ENCODE measurements at regions not wholly inside any gene's neighbourhood (a gene's known extent, or its start where the extent isn't known, plus 50 kb on each side); places are given as distances from the start of the nearest gene placed in this dataset.

DNA sequence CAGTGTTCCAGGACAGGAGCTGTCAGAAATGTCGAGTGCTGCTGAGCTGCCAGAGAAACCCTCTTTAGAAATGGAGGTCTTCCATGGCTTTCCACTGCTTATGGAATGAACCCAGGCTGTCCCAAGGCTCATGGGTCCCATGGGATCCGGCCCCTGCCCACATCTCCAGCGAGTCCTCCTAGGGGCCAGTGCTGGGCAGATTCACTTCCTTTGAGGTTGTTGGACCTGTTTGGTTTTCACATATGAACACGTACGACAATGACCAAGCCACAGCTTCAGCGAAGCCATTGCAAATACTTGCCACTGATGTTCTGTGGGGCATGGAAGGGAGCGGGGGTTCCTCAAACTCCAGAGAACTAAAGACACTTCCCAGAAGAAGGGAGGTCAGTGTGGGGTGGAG is 483.3 kb downstream of the TBC1D22A start:
- Histone ChIP-seq H3K4me3 (no peak overlapping the region), H3K9ac (ENCODE audit: insufficient read length) (no peak overlapping the region), H3K27ac (no peak overlapping the region), H3K9me3 (ENCODE audit: low read depth, low read length) (no peaks in the 10 kb centered on the region), H3K36me3 (ENCODE audit: insufficient read depth, low read length) (no peaks in the 10 kb centered on the region)
- TF ChIP-seq FOXP2 (optimal IDR thresholded peaks at IDR 0.05; ENCODE audit: control extremely low read depth, extremely low read length, insufficient read depth), result no peak
- no peak for TF ChIP-seq POLR2AphosphoS5 (IDR thresholded peaks at IDR 0.05; ENCODE audit: borderline replicate concordance, low read depth, low read length)
- no peak for TF ChIP-seq EZH2 (IDR thresholded peaks at IDR 0.05)
- DNase-seq (ENCODE audit: low read depth, low spot score), result no peak

DNA sequence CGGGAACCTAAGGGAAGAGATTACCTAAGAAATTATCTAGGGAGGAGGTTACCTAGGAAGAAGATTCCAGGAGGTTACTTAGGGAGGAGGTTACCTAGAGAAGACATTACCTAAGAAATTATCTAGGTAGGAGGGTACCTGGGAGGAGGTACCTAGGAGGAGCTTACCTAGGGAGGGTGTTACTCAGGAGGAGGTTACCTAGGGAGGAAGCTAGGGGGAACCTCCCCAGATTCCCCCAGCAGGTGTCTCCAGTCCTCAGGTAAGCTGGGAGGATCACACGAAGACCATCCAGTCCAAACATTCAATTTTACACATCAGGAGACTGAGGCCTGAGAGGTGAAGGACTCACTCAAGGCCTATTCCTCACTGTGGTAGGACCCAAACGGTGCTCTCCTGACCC is 482.8 kb downstream of the TBC1D22A start:
- Histone ChIP-seq H3K36me3 (ENCODE audit: insufficient read depth, low read length) (no peaks in the 10 kb centered on the region), H3K9me3 (ENCODE audit: low read depth, low read length) (no peaks in the 10 kb centered on the region), H3K27ac (no peak overlapping the region), H3K9ac (ENCODE audit: insufficient read length) (no peak overlapping the region), H3K4me3 (no peak overlapping the region)
- DNase-seq (ENCODE audit: low read depth, low spot score), result no peak
- TF ChIP-seq FOXP2 (optimal IDR thresholded peaks at IDR 0.05; ENCODE audit: control extremely low read depth, extremely low read length, insufficient read depth) (no peak), POLR2AphosphoS5 (IDR thresholded peaks at IDR 0.05; ENCODE audit: borderline replicate concordance, low read depth, low read length) (no peak), EZH2 (IDR thresholded peaks at IDR 0.05) (no peak)

DNA sequence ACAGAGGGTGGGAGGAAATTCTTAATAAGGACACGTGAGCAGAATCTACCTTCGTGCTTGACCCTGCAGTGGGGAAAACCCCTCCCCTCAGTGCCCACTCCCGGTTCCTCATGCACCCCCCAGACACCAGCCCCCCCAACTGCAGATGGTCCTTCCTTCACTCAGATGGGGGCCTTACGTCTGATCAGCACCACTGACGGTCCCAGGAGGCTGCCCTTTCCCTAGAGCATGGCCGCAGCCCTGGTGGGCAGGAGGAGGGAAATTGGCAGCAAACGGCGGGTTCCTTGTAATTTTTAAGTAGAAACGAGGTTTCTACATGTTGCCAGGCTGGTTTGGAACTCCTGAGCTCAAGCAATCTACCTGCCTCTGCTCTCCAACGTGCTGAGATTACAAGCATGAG is 477.7 kb downstream of the TBC1D22A start:
- H3K9me3 ChIP-seq (ENCODE audit: low read depth, low read length), result no peaks in the 10 kb centered on the region
- H3K9ac ChIP-seq (ENCODE audit: insufficient read length), result no peak overlapping the region
- TF ChIP-seq FOXP2 (optimal IDR thresholded peaks at IDR 0.05; ENCODE audit: control extremely low read depth, extremely low read length, insufficient read depth) (no peak), EZH2 (IDR thresholded peaks at IDR 0.05) (no peak), POLR2AphosphoS5 (IDR thresholded peaks at IDR 0.05; ENCODE audit: borderline replicate concordance, low read depth, low read length) (no peak)
- no peak overlapping the region for H3K4me3 ChIP-seq
- no peak overlapping the region for H3K27ac ChIP-seq
- H3K36me3 ChIP-seq (ENCODE audit: insufficient read depth, low read length), result no peaks in the 10 kb centered on the region
- DNase-seq (ENCODE audit: low read depth, low spot score), result no peak

DNA sequence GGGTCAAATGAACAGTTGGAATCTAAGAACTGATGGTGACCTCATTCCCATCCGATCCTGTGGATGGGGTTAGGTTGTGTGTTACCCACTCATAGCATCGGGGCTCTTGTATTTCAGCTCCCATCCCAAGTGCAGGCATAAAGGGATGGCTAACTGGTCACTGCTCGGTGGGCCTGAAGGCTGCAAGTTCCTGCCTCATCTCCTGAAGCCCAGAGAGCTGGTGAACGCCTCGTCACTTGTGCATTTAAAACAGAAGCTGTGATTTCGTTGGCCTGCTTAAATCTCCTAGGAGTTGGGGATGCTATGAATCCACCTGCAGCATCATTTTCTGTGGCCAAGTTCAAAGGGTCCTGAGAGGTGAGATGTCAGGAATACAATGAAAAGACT is 477.0 kb downstream of the TBC1D22A start:
- TF ChIP-seq FOXP2 (optimal IDR thresholded peaks at IDR 0.05; ENCODE audit: control extremely low read depth, extremely low read length, insufficient read depth), result no peak
- TF ChIP-seq EZH2 (IDR thresholded peaks at IDR 0.05), result no peak
- TF ChIP-seq POLR2AphosphoS5 (IDR thresholded peaks at IDR 0.05; ENCODE audit: borderline replicate concordance, low read depth, low read length), result no peak
- H3K27ac ChIP-seq, result no peak overlapping the region
- H3K36me3 ChIP-seq (ENCODE audit: insufficient read depth, low read length), result no peaks in the 10 kb centered on the region
- no peak for DNase-seq (ENCODE audit: low read depth, low spot score)
- H3K9ac ChIP-seq (ENCODE audit: insufficient read length), result no peak overlapping the region
- H3K9me3 ChIP-seq (ENCODE audit: low read depth, low read length), result no peaks in the 10 kb centered on the region
- no peak overlapping the region for H3K4me3 ChIP-seq

DNA sequence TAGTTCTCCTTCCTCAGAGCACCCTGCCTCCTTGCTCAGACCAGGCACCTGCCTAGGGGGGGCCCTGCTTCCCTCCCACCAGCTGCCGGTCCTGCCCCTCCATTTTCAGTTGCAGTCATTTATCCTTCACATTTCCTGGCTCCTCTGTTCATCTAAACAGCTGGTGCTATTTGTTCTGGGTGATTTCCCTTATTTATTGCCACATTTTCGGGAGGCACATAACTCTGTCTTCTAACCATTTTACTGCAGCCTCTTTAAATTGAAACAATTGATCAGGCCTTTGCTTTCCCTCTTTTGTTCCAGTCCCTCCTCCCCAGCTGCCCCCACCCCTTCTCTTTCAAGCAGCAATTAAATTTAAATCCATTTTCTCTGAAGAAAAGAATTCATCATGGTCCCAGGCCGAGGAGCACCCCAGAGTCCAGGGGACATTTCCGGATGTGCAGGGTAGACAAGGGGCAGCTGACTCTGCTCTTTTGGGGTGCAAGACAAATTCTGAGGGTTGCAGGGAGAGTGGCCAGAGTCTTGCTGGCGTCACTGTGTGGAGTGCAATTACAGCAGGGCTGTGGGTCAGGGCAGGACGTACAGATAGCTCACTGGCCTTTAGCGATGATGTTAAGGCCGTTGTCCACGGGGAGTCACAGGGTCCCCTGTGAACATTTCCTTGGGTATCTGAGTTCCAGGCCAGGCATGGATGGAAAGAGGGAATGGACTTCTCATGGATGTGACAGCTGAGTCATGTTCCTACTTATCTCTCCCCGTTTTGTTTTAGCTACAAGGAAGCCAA is 476.4 kb downstream of the TBC1D22A start:
- H3K9ac ChIP-seq (ENCODE audit: insufficient read length), result no peak overlapping the region
- no peak for DNase-seq (ENCODE audit: low read depth, low spot score)

DNA sequence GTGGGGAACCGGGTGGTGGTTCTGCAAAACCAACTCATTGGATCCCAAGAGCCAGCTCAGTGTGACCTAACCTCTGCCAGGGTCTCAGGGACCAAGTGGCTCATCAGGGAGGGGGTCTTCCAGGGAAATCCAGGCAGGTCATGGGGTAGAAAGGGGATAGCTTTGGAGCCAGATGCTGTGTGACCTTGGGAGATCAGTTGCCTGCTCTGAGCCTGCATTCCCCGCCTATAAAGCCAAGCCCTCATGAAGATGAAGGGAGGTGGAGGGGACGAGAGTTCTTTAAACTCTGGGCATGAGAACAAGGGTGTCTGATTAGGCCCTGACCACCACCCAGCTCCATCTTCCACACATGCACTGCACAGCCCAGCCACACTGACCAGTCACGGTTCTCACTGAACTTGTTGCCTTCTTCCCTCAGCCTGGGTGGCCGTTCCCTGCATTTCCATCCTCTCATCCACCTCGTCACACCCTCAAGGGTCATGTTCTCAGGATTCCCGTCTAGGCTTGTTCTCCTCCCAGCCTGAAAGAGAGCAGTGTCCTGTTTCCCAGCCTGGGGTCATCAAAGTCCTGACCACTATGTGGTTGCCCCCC is 475.5 kb downstream of the TBC1D22A start:
- Histone ChIP-seq H3K27ac (no peak overlapping the region), H3K4me3 (no peak overlapping the region), H3K36me3 (ENCODE audit: insufficient read depth, low read length) (no peaks in the 10 kb centered on the region), H3K9me3 (ENCODE audit: low read depth, low read length) (no peaks in the 10 kb centered on the region), H3K9ac (ENCODE audit: insufficient read length) (no peak overlapping the region)
- no peak for TF ChIP-seq POLR2AphosphoS5 (IDR thresholded peaks at IDR 0.05; ENCODE audit: borderline replicate concordance, low read depth, low read length)
- TF ChIP-seq FOXP2 (optimal IDR thresholded peaks at IDR 0.05; ENCODE audit: control extremely low read depth, extremely low read length, insufficient read depth), result no peak
- no peak for TF ChIP-seq EZH2 (IDR thresholded peaks at IDR 0.05)
- no peak for DNase-seq (ENCODE audit: low read depth, low spot score)

More for the DNA sequence above, 476.4 kb downstream of the TBC1D22A start:
- Histone ChIP-seq H3K4me3 (no peak overlapping the region), H3K9me3 (ENCODE audit: low read depth, low read length) (no peaks in the 10 kb centered on the region), H3K36me3 (ENCODE audit: insufficient read depth, low read length) (no peaks in the 10 kb centered on the region), H3K27ac (no peak overlapping the region)
- TF ChIP-seq POLR2AphosphoS5 (IDR thresholded peaks at IDR 0.05; ENCODE audit: borderline replicate concordance, low read depth, low read length) (no peak), FOXP2 (optimal IDR thresholded peaks at IDR 0.05; ENCODE audit: control extremely low read depth, extremely low read length, insufficient read depth) (no peak), EZH2 (IDR thresholded peaks at IDR 0.05) (no peak)

DNA sequence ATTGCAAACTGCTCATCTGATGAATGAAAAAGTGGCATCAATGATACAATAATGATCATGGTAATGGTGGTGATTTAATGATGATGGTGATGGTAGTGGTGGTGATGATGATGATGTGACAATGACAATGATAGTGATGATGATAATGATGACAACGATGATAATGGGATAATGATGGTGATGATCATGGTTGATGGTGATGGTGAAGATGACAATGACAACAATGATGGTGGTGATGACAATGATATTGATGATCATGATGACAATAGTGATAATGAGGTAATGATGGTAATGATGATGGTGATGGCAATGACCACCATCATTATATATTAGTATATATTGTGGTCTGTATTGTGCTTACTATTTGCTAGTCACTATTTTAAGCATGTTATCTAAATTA is 474.3 kb downstream of the TBC1D22A start:
- no peak overlapping the region for H3K27ac ChIP-seq
- no peak for DNase-seq (ENCODE audit: low read depth, low spot score)
- no peaks in the 10 kb centered on the region for H3K36me3 ChIP-seq (ENCODE audit: insufficient read depth, low read length)
- no peak for TF ChIP-seq POLR2AphosphoS5 (IDR thresholded peaks at IDR 0.05; ENCODE audit: borderline replicate concordance, low read depth, low read length)
- no peak for TF ChIP-seq EZH2 (IDR thresholded peaks at IDR 0.05)
- no peak for TF ChIP-seq FOXP2 (optimal IDR thresholded peaks at IDR 0.05; ENCODE audit: control extremely low read depth, extremely low read length, insufficient read depth)
- H3K9me3 ChIP-seq (ENCODE audit: low read depth, low read length), result no peaks in the 10 kb centered on the region
- no peak overlapping the region for H3K4me3 ChIP-seq
- no peak overlapping the region for H3K9ac ChIP-seq (ENCODE audit: insufficient read length)

DNA sequence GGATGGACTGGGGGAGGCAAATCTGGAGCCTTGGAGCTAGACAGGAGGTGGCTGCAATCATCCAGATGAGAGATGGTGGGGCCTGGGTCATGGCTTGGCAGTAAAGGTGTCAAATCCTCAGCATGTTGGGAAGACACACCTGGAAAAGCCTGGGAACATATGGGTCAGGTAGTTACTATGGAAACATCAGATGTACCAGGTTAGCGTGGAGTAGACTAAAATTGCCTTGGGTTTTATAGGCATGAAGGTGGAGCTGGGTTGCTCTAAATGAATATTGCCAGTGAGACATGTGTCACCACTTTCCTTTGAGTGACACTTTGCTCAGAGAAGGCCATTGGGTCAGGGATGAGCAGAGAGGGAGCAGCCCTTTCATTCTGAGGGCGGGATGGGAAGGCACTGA is 473.7 kb downstream of the TBC1D22A start:
- no peaks in the 10 kb centered on the region for H3K36me3 ChIP-seq (ENCODE audit: insufficient read depth, low read length)
- H3K4me3 ChIP-seq, result no peak overlapping the region
- no peak overlapping the region for H3K9ac ChIP-seq (ENCODE audit: insufficient read length)
- no peak overlapping the region for H3K27ac ChIP-seq
- TF ChIP-seq FOXP2 (optimal IDR thresholded peaks at IDR 0.05; ENCODE audit: control extremely low read depth, extremely low read length, insufficient read depth) (no peak), EZH2 (IDR thresholded peaks at IDR 0.05) (no peak), POLR2AphosphoS5 (IDR thresholded peaks at IDR 0.05; ENCODE audit: borderline replicate concordance, low read depth, low read length) (no peak)
- DNase-seq (ENCODE audit: low read depth, low spot score), result no peak
- H3K9me3 ChIP-seq (ENCODE audit: low read depth, low read length), result no peaks in the 10 kb centered on the region
